H9 (cell line): ENCODE measurements at regions not wholly inside any gene's neighbourhood (a gene's known extent, or its start where the extent isn't known, plus 50 kb on each side); places are given as distances from the start of the nearest gene placed in this dataset.

Experiments
- DNase-seq: peaks from one replicate; pipeline ENCODE4 v3.0.0-alpha.2; 2017
- H2AFZ ChIP-seq: one replicate; pipeline ENCODE4 v1.6.1; 2013; ENCODE audit warnings: mild to moderate bottlenecking, low read length, control low read depth, moderate library complexity
- H2AK5ac ChIP-seq: 2 replicates; pipeline ENCODE4 v1.6.1; 2013; ENCODE audit warnings: low read length, control low read depth, mixed read lengths; ENCODE audit not compliant: insufficient read length
- H2BK120ac ChIP-seq: one replicate; pipeline ENCODE4 v1.6.1; 2013; ENCODE audit warnings: low read depth, mild to moderate bottlenecking, low read length, control low read depth, inconsistent platforms; ENCODE audit not compliant: poor library complexity, severe bottlenecking
- H2BK12ac ChIP-seq: 2 replicates; pipeline ENCODE4 v1.6.1; 2013; ENCODE audit warnings: low read length, control low read depth, mixed read lengths, low read depth; ENCODE audit not compliant: insufficient read length
- H2BK15ac ChIP-seq: 2 replicates; pipeline ENCODE4 v1.6.1; 2013; ENCODE audit warnings: low read depth, low read length, control low read depth
- H2BK20ac ChIP-seq: one replicate; pipeline ENCODE4 v1.6.1; 2013; ENCODE audit warnings: low read depth, mild to moderate bottlenecking, low read length, control low read depth, inconsistent platforms; ENCODE audit not compliant: poor library complexity, severe bottlenecking
- H2BK5ac ChIP-seq: 2 replicates; pipeline ENCODE4 v1.6.1; 2013; ENCODE audit warnings: low read length, control low read depth, mixed read lengths; ENCODE audit not compliant: insufficient read length
- H3K14ac ChIP-seq: 2 replicates; pipeline ENCODE4 v1.6.1; 2013; ENCODE audit warnings: low read length, control low read depth; ENCODE audit not compliant: insufficient read depth
- H3K18ac ChIP-seq: 2 replicates; pipeline ENCODE4 v1.6.1; 2013; ENCODE audit warnings: low read depth, mild to moderate bottlenecking, mixed read lengths, low read length, control low read depth; ENCODE audit not compliant: insufficient read length
- H3K23ac ChIP-seq: 2 replicates; pipeline ENCODE4 v1.6.1; 2013; ENCODE audit warnings: low read length, control low read depth, mixed read lengths, low read depth; ENCODE audit not compliant: insufficient read length
- H3K23me2 ChIP-seq: 2 replicates; pipeline ENCODE4 v1.6.1; 2013; ENCODE audit warnings: low read depth, mild to moderate bottlenecking, mixed read lengths, low read length, control low read depth; ENCODE audit not compliant: insufficient read length, poor library complexity, severe bottlenecking
- H3K27ac ChIP-seq: 2 replicates; pipeline ENCODE4 v1.5.1; 2013; ENCODE audit warnings: low read length, control low read depth, mixed read lengths, low read depth; ENCODE audit not compliant: insufficient read length
- H3K27me3 ChIP-seq: 2 replicates; pipeline ENCODE4 v1.6.1; 2013; ENCODE audit warnings: low read length, control low read depth, inconsistent platforms; ENCODE audit not compliant: insufficient read depth
- H3K4ac ChIP-seq: 2 replicates; pipeline ENCODE4 v1.6.1; 2013; ENCODE audit warnings: low read depth, mild to moderate bottlenecking, control low read depth, inconsistent platforms, low read length, moderate library complexity
- H3K4me1 ChIP-seq: 2 replicates; pipeline ENCODE4 v1.6.1; 2013; ENCODE audit warnings: low read length, control low read depth, inconsistent platforms; ENCODE audit not compliant: insufficient read depth
- H3K4me2 ChIP-seq: 2 replicates; pipeline ENCODE4 v1.6.1; 2013; ENCODE audit warnings: low read length, control low read depth, mixed read lengths; ENCODE audit not compliant: insufficient read length, insufficient read depth
- H3K56ac ChIP-seq: 2 replicates; pipeline ENCODE4 v1.6.1; 2013; ENCODE audit warnings: low read depth, mild to moderate bottlenecking, mixed read lengths, low read length, control low read depth; ENCODE audit not compliant: insufficient read length
- H3K79me1 ChIP-seq: 2 replicates; pipeline ENCODE4 v1.6.1; 2013; ENCODE audit warnings: low read depth, mild to moderate bottlenecking, moderate library complexity, low read length, control low read depth, inconsistent platforms; ENCODE audit not compliant: insufficient read depth, poor library complexity, severe bottlenecking
- H3K79me2 ChIP-seq: 2 replicates; pipeline ENCODE4 v1.6.1; 2013; ENCODE audit warnings: low read length, control low read depth, inconsistent platforms; ENCODE audit not compliant: insufficient read depth
- H3K9ac ChIP-seq: 2 replicates; pipeline ENCODE4 v1.6.1; 2013; ENCODE audit warnings: low read length, control low read depth, mixed read lengths; ENCODE audit not compliant: insufficient read length; ENCODE audit errors: extremely low read depth
- H3K9me3 ChIP-seq: one replicate; pipeline ENCODE4 v1.6.1; 2013; ENCODE audit warnings: low read depth, low read length, inconsistent platforms; ENCODE audit not compliant: control insufficient read depth
- H3T11ph ChIP-seq: one replicate; pipeline ENCODE4 v1.6.1; 2013; ENCODE audit warnings: mild to moderate bottlenecking, low read length, control low read depth, inconsistent platforms
- H4K20me1 ChIP-seq: one replicate; pipeline ENCODE4 v1.6.1; 2013; ENCODE audit not compliant: control insufficient read depth, insufficient read length, insufficient read depth
- H4K5ac ChIP-seq: 2 replicates; pipeline ENCODE4 v1.6.1; 2013; ENCODE audit warnings: low read depth, mild to moderate bottlenecking, mixed read lengths, low read length, control low read depth; ENCODE audit not compliant: insufficient read length
- H4K8ac ChIP-seq: replicated peaks from 2 replicates; pipeline ENCODE4 v1.6.1; 2013; ENCODE audit warnings: low read length, control low read depth, mixed read lengths, low read depth; ENCODE audit not compliant: insufficient read length
- H4K91ac ChIP-seq: 2 replicates; pipeline ENCODE4 v1.6.1; 2013; ENCODE audit warnings: low read depth, mild to moderate bottlenecking, moderate library complexity, mixed read lengths, low read length, control low read depth; ENCODE audit not compliant: insufficient read length
- H3K27ac Mint-ChIP-seq, 3 experiments: 2 replicates in 2 of 3; 3 replicates in 1 of 3; pipeline ENCODE4 v1.8.0; 2020 to 2021; ENCODE audit warnings: mixed read lengths in 3 of 3, mild to moderate bottlenecking in 1 of 3, moderate library complexity in 1 of 3
- H3K27me3 Mint-ChIP-seq: 2 replicates; pipeline ENCODE4 v1.8.0; 2021; ENCODE audit warnings: low read depth, mild to moderate bottlenecking, moderate library complexity, mixed read lengths
- H3K36me3 Mint-ChIP-seq, 3 experiments: 2 replicates in 2 of 3; 3 replicates in 1 of 3; pipeline ENCODE4 v1.8.0; 2020 to 2021; ENCODE audit warnings: low read depth in 3 of 3, mixed read lengths in 3 of 3; ENCODE audit not compliant: insufficient read depth in 1 of 3
- H3K4me1 Mint-ChIP-seq, 2 experiments: 2 replicates each; pipeline ENCODE4 v1.8.0; 2020; ENCODE audit warnings: mixed read lengths in 2 of 2
- H3K4me3 Mint-ChIP-seq, 2 experiments: 2 replicates in 1 of 2; 3 replicates in 1 of 2; pipeline ENCODE4 v1.8.0; 2020 to 2021; ENCODE audit warnings: mild to moderate bottlenecking in 2 of 2, mixed read lengths in 2 of 2, moderate library complexity in 1 of 2
- H3K9me3 Mint-ChIP-seq, 2 experiments: 2 replicates in 1 of 2; 3 replicates in 1 of 2; pipeline ENCODE4 v1.8.0; 2020; ENCODE audit warnings: mild to moderate bottlenecking in 2 of 2, mixed read lengths in 2 of 2, moderate library complexity in 1 of 2
- WGBS: extraction: QIAGEN DNeasy Blood & Tissue Kit; methylation state at CpG from one replicate; pipeline ENCODE4 v1.1.7; 2013; ENCODE audit warnings: missing lambda C conversion rate, low lambda C conversion rate, mixed read lengths; ENCODE audit not compliant: insufficient read length; ENCODE audit errors: extremely low coverage; 5-methylcytosine and 5-hydroxymethylcytosine counted together
- TF ChIP-seq, protein P1 (sequence below): fragments of 200-600 bp; sonication (generic); conservative IDR thresholded peaks from 3 replicates; pipeline ENCODE4 v1.8.0; 2021; ENCODE audit warnings: antibody characterized with exemption, mild to moderate bottlenecking

- Histone ChIP-seq H3K18ac (no peak overlapping the region), H3K23me2 (no peaks in the 10 kb centered on the region), H3K23ac (no peak overlapping the region), H4K20me1 (no peaks in the 10 kb centered on the region), H2BK15ac (no peak overlapping the region), H2BK120ac (no peak overlapping the region), H3K9ac (no peak overlapping the region), H3K27ac (no peak overlapping the region), H3K4me1 (no peaks in the 10 kb centered on the region; the same call in 1 of the 2 replicates), H4K91ac (no peak overlapping the region), H3T11ph (no peak overlapping the region), H2AK5ac (no peak overlapping the region), H2BK5ac (no peak overlapping the region), H3K4ac (no peak overlapping the region), H3K27me3 (no peaks in the 10 kb centered on the region), H2BK20ac (no peak overlapping the region), H2BK12ac (no peak overlapping the region), H3K14ac (no peak overlapping the region), H3K79me1 (no peaks in the 10 kb centered on the region), H3K9me3 (no peaks in the 10 kb centered on the region), H2AFZ (no peak overlapping the region), H4K8ac (no peak overlapping the region), H3K56ac (no peak overlapping the region), H4K5ac (no peak overlapping the region), H3K4me2 (no peak overlapping the region), H3K79me2 (no peaks in the 10 kb centered on the region)
- no CpG with 5 or more reads among the region's 7 CpGs for WGBS
- no peak overlapping the region for H3K4me3 Mint-ChIP-seq
- no peak for DNase-seq
- peak overlapping the region; percentile 6 to 44 (median 19); a peak in 1 of 7 replicates for H3K27ac Mint-ChIP-seq
- TF ChIP-seq, protein P1, sequence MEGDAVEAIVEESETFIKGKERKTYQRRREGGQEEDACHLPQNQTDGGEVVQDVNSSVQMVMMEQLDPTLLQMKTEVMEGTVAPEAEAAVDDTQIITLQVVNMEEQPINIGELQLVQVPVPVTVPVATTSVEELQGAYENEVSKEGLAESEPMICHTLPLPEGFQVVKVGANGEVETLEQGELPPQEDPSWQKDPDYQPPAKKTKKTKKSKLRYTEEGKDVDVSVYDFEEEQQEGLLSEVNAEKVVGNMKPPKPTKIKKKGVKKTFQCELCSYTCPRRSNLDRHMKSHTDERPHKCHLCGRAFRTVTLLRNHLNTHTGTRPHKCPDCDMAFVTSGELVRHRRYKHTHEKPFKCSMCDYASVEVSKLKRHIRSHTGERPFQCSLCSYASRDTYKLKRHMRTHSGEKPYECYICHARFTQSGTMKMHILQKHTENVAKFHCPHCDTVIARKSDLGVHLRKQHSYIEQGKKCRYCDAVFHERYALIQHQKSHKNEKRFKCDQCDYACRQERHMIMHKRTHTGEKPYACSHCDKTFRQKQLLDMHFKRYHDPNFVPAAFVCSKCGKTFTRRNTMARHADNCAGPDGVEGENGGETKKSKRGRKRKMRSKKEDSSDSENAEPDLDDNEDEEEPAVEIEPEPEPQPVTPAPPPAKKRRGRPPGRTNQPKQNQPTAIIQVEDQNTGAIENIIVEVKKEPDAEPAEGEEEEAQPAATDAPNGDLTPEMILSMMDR, result peak; percentile 15; the same call in 1 of the 3 replicates
- H3K36me3 Mint-ChIP-seq, result peaks cover 0 to 4% (median 0%) of the 10 kb centered on the region in 3 experiments; a peak in 2 of 7 replicates
- H3K4me1 Mint-ChIP-seq, result peaks cover 2 to 3% of the 10 kb centered on the region in 2 experiments; a peak in 2 of 4 replicates
- H3K9me3 Mint-ChIP-seq, result peaks cover 0 to 3% of the 10 kb centered on the region in 2 experiments; a peak in 1 of 5 replicates
- H3K27me3 Mint-ChIP-seq, result no peaks in the 10 kb centered on the region
These were observed 1684.8 kb upstream of the TENM3 start for GRCh38 chr4:180558427-180558826.
